ENCODE measurements at regions not wholly inside any gene's neighbourhood (a gene's known extent, or its start where the extent isn't known, plus 50 kb on each side); places are given as distances from the start of the nearest gene placed in this dataset.

DNA sequence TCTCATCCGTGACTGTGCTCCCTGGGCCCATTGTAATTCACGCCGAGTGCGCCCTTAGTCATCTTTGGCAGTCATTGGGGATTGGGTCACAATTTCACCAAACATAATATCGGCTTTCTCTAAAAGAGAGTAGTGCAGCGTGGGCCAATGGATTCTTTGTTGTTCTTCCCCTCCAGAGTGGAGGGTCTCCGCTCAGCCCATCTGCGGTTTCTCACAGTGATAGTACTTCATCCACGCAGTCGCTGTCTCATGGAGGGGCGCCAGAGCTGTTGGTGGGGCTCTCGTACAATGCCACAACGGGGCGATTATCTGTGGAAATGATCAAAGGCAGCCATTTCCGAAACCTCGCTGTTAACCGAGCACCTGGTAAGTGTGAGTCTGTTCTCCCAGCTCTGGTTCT is 321.8 kb downstream of the SNAPC1 start:
- no peak for DNase-seq (ENCODE audit: low read depth)

- DNase-seq (ENCODE audit: low read depth), result no peak
Observed at GRCh38 chr14:62087191-62087590, 325.0 kb downstream of the SNAPC1 start.

- no peak for DNase-seq (ENCODE audit: low read depth)
Observed at GRCh38 chr14:62093736-62094135, 331.5 kb downstream of the SNAPC1 start.

GRCh38 chr14:62097072-62097471 is 334.9 kb downstream of the SNAPC1 start:
- no peak for DNase-seq (ENCODE audit: low read depth)

GRCh38 chr14:62097824-62098223 is 335.6 kb downstream of the SNAPC1 start:
- DNase-seq (ENCODE audit: low read depth), result no peak

- DNase-seq (ENCODE audit: low read depth), result no peak
Observed at GRCh38 chr14:62098357-62098756, 336.1 kb downstream of the SNAPC1 start.

DNA sequence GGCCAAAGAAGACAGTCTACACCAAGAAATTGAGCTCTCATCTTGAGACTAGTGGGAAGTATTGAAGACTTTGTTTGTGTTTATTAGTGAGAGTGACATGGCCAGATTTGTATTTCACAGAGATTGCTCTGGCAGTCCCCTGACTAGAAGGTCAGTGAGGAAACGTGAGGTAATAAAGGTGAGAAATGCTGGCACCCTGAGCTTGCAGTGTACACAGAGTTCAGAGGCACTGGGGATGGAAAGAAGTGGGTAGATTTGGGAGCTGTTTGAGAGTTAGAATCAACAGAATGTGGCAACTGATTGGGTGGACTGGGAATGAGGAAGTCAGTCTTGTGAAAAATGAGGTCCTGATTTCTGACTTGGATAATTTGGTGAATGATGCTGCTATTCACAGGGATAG is 336.9 kb downstream of the SNAPC1 start:
- no peak for DNase-seq (ENCODE audit: low read depth)

- no peak for DNase-seq (ENCODE audit: low read depth)
Observed at GRCh38 chr14:62101189-62101588, 339.0 kb downstream of the SNAPC1 start.

DNA sequence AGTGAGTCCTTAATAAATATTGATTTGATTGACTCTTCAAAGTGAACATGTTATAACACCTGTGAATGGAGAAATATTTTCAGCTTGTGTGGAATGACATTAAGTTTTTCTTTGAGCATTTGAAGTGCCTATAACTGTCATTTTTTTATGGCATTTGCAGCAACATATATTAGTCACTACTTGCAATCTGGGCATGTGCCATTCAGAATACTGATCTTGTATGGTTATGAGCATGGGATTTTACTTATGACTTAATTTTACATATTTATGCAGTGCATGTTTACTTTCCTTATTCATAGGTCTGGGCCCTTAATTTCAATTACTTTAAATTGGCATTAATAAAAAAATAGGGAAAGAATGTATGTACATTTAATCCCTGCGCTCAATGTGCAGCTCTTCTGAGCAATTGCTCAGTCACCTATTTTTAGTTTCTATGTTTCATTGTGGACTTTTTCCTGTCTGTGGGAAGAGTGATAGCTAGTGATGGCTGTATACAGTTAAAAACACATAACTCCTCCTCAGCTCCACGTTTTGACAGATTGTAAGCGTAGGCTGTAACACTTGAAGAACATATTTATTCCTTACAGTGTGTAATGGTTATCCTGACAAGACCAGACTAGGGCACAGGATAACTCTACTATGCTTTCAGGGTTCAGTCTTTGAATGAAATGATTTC is 339.6 kb downstream of the SNAPC1 start:
- no peak for DNase-seq (ENCODE audit: low read depth)

- DNase-seq (ENCODE audit: low read depth), result no peak
Observed at GRCh38 chr14:62102349-62102725, 340.1 kb downstream of the SNAPC1 start.

DNA sequence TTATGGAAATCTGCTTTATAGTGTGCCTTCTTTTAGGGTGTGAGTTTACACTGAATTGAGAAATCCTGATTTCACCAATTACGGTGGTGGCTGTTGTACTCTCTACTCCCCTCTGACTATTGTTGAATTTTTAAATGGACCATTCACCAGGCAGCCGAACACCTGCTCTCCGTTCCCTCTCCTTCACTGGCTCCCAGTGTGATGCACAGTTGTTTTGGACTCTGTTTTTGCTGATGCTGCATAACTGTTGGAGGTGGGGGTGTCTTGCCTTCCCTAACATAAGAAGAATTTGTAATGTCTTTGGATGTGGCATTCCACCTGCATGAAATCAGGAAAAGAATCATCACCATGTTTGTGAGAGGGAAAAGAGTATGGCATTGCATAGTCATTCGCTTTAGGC is 341.2 kb downstream of the SNAPC1 start:
- DNase-seq (ENCODE audit: low read depth), result no peak

DNA sequence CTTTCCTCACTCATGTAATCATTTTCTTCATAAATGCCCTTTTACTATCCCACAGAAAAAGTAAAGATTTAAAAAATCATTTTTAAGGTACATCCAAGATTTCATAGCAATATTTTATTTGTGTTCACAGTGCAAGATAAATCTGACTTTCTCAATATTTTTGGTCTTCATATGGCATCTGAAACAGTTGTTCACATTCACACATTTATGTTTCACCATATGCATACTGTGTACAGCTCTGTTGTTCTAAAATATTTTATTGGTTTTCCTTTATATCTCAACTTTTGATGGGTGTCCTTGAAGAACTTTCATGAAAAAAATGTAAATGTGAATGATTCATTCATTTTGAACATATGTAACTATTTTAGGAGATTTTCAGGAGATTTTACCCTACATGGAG is 348.7 kb downstream of the SNAPC1 start:
- no peak for DNase-seq (ENCODE audit: low read depth)

- peak; percentile 55 for DNase-seq (ENCODE audit: low read depth)
Observed at GRCh38 chr14:62117010-62117750, 355.0 kb downstream of the SNAPC1 start.

GRCh38 chr14:62117751-62118105 is 355.5 kb downstream of the SNAPC1 start:
- DNase-seq (ENCODE audit: low read depth), result no peak

DNA sequence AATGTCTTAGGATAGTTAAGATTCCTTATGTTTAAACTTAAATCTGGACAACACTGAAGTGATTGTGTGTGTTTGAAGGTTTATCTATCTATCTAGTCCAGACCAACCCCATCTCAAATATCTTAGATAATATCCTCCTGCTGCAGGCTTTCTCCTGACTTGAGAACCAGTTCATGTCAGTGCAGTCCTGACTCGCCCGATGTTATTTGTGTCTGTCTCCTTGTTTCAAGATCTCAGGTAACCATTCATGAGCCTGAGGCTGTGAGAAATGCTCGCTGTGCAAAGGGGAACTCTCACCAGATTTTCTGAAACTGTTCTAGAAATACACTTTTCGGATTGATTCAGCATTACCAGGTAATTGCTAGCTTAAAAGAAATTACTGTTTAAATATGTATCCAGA is 356.2 kb downstream of the SNAPC1 start:
- no peak for DNase-seq (ENCODE audit: low read depth)

DNA sequence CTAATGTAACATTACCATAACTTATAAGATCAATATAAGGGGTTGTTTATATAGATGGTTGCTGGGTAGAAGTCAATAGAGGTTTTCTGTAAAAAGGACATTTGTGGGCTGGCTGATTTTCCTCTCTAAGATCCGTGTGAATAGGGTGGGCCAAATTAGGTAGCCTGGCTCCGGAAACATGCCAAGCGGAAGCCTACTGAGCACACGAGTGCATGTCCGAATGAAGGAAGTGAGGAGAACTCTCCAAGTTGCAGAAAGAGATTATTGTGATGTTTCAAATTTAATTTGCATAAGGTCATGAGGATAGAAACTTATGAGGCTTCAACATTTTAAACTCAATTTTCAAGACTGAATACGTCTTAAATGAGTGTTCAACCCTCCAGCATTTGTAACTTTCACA is 356.7 kb downstream of the SNAPC1 start:
- no peak for DNase-seq (ENCODE audit: low read depth)

GRCh38 chr14:62123961-62124360 is 361.7 kb downstream of the SNAPC1 start:
- DNase-seq (ENCODE audit: low read depth), result no peak

- DNase-seq (ENCODE audit: low read depth), result no peak
Observed at GRCh38 chr14:62125793-62126192, 363.6 kb downstream of the SNAPC1 start.

GRCh38 chr14:62126879-62127478 is 364.8 kb downstream of the SNAPC1 start:
- peak; percentile 53 for DNase-seq (ENCODE audit: low read depth)

- no peak for DNase-seq (ENCODE audit: low read depth)
Observed at GRCh38 chr14:62130441-62130840, 368.2 kb downstream of the SNAPC1 start.

DNA sequence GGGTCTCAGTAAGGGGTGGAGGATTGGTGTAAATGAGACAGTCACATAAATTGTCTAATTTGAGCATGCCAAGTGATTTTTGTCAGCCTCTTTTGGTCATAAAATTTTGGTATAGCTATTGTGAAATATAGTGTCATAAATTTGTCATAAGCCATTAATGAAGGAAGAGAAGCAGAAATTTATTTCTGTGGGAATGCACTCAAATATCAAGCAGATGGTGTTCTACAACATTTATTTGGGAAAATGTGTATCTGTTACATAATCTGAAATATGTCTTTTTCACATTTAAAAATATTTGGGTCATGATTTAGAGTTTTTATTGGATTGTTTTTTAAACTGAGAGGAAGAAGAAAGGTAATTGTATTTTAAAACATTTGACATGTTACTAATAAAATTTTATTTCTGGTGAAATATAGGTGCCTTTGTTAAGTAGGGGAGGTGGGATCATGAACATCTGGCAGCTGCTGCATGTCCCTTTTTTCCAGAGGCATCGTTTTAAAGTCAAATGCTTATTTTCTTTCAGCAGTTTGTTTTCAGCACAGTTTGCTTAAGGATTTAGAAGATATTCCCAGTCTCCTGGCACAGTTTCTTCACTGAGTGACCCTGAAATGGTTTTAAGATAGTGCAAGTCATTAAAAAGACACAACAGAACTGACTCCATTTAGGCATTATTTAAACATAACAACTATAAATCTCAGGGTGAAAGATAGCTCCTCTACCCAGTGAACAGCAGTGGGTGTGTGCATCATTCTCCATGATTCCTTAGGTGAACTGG is 371.7 kb downstream of the SNAPC1 start:
- no peak for DNase-seq (ENCODE audit: low read depth)

- DNase-seq (ENCODE audit: low read depth), result no peak
Observed at GRCh38 chr14:62138593-62138992, 376.4 kb downstream of the SNAPC1 start.

DNA sequence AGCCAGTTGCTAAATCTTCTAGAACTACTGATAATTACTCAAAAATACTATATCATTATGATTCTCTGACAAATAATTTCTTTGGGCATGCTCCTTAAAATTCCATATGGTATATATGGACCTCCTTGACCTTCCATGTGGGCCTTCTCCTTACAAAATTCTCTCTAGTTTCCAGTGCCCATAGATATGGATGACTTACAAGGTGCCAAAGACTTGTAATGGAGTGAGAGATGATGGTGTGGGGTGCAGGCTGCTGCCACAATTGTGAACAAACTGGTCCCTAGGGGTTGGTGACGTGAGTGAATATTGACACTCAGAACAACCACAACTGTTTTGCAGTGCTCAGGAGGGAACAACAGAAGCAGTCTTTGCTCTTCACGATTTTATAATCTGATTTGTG is 378.9 kb downstream of the SNAPC1 start:
- no peak for DNase-seq (ENCODE audit: low read depth)

Measured in forelimb muscle (tissue), 1 donor.